Activated CD4-positive, alpha-beta T cell treated with anti-CD3 and anti-CD28 coated beads, Interleukin-2, amount 10 ng/mL, durations not matched to agents 24 days and 14 days (primary cell): ENCODE measurements at regions not wholly inside any gene's neighbourhood (a gene's known extent, or its start where the extent isn't known, plus 50 kb on each side); places are given as distances from the start of the nearest gene placed in this dataset.

Experiments
- DNase-seq: peaks from one replicate; pipeline ENCODE4 v3.0.0; 2022
- H3K27ac Mint-ChIP-seq: one replicate; pipeline ENCODE4 v1.8.0; 2022; ENCODE audit warnings: mild to moderate bottlenecking, mixed read lengths
- H3K27me3 Mint-ChIP-seq: one replicate; pipeline ENCODE4 v1.8.0; 2022; ENCODE audit warnings: mixed read lengths
- H3K36me3 Mint-ChIP-seq: one replicate; pipeline ENCODE4 v1.8.0; 2022; ENCODE audit warnings: low read depth, mild to moderate bottlenecking, mixed read lengths
- H3K4me1 Mint-ChIP-seq: one replicate; pipeline ENCODE4 v1.8.0; 2021; ENCODE audit warnings: mixed read lengths
- H3K4me3 Mint-ChIP-seq: one replicate; pipeline ENCODE4 v1.8.0; 2022; ENCODE audit warnings: mild to moderate bottlenecking, moderate library complexity, mixed read lengths
- H3K9me3 Mint-ChIP-seq: one replicate; pipeline ENCODE4 v1.8.0; 2021; ENCODE audit warnings: mixed read lengths
- intact Hi-C: fragments of 100-400 bp; cut with micrococcal nuclease; formaldehyde crosslinking; loops from one replicate; pipeline ENCODE4 v1.15.1; 2023

DNA sequence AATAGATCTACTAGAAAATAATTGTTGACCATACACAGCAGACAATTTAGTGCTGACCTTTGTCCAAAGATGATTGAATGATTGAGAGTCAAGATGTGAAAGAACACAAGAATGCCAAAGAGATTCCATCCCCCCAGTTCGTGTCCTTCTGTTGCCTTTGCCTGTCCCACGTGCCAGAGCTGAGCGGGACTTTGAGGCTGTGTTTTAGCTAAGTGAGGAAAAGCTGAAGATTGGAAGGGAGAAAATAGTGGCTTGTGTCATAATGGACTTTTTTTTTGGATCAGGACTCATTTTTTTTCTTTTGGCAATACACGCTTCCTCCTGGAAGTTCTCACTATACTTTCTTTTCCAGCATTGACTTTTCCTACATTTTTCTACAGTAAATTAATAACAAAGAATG, 206.6 kb upstream of the MDFIC2 start:
- DNase-seq, result no peak
- Mint-ChIP-seq H3K9me3 (no peaks in the 10 kb centered on the region), H3K4me3 (no peak overlapping the region), H3K4me1 (no peaks in the 10 kb centered on the region), H3K27me3 (peaks cover 7% of the 10 kb centered on the region), H3K36me3 (no peaks in the 10 kb centered on the region), H3K27ac (no peak overlapping the region)
- intact Hi-C loops, result no loop called here

DNA sequence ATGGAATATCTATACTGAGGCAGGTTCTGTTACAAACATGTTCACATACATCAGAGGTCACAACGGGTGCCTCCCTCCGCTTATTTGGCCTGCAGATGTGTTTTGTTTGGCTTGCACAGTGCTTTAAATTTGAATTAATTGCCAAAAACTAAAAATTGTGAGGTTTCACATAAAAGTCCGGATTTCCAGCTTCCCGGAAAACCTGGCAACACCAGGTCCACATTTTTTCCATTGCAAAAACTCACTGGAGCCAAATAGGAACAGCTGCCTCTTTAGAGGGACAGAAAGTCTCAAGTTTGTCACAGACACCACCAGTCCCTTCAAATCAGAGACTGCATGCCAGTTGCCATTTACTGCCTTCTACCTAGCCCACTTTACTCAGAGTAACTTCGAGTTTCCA, 205.9 kb upstream of the MDFIC2 start:
- Mint-ChIP-seq H3K27me3 (peaks cover 7% of the 10 kb centered on the region), H3K36me3 (no peaks in the 10 kb centered on the region), H3K4me1 (no peaks in the 10 kb centered on the region), H3K27ac (no peak overlapping the region), H3K9me3 (no peaks in the 10 kb centered on the region), H3K4me3 (no peak overlapping the region)
- DNase-seq, result no peak
- intact Hi-C loops, result no loop called here

DNA sequence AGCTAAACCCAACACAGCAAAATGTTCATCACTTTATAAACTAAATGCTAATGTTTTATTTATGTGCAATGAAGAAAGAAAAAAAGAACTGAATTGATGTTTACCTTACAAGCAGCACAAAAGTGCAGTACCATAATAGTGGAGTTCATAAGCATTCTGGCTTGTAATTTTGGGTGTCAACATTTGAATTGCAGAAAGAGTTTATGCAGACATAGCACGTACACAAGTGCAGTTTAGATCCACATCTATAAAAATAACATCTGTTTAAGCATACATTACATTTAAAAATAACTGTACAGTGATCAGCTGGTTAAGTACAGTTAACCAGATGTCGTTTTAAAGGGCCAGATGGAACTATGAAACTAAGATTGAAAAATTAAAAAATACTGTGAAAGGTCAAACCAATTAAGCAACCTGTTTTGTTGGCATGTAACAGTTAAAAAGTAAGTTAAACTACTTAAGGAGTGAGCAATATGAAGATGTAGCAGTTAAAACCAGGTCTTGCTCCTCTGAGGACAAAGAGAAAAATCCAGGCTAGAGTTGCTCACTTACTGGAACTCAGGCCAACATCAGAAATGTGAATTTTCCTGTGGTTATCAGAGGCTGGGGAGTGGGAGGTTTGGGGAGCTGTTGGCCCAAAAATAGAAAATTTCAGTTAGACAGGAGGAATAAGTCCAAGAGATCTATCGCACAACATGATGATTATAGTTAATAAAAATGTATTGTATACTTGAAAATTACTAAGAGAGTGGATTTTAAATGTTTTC, 204.9 kb upstream of the MDFIC2 start:
- no peaks in the 10 kb centered on the region for H3K9me3 Mint-ChIP-seq
- intact Hi-C loops, result no loop called here

DNA sequence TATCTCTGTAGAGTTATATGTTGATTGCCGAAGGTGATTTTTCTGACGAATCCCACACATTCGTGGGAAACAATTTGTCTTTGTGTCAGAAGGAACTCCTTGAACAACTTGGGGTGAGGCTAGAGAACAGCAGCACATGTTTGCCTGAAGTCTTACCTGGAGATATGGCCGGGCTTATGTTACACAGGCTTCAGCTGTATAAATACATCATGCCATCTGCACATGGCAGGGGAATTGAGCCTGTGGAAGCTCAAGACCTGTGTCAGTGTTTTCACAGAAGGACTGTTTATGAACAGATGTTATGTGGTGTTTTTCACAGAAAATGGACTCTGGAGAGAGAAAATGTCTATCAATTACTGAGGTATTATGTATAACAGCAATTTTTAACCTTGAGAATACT, 203.6 kb upstream of the MDFIC2 start:
- H3K27ac Mint-ChIP-seq, result no peak overlapping the region
- no peak for DNase-seq
- peaks cover 8% of the 10 kb centered on the region for H3K27me3 Mint-ChIP-seq
- no peaks in the 10 kb centered on the region for H3K9me3 Mint-ChIP-seq
- no peak overlapping the region for H3K4me3 Mint-ChIP-seq
- H3K4me1 Mint-ChIP-seq, result no peaks in the 10 kb centered on the region
- no peaks in the 10 kb centered on the region for H3K36me3 Mint-ChIP-seq
- intact Hi-C loops, result no loop called here

More for the DNA sequence above, 204.9 kb upstream of the MDFIC2 start:
- no peaks in the 10 kb centered on the region for H3K36me3 Mint-ChIP-seq
- H3K4me3 Mint-ChIP-seq, result no peak overlapping the region
- no peak overlapping the region for H3K27ac Mint-ChIP-seq
- no peak for DNase-seq
- H3K4me1 Mint-ChIP-seq, result no peaks in the 10 kb centered on the region
- H3K27me3 Mint-ChIP-seq, result peaks cover 8% of the 10 kb centered on the region

DNA sequence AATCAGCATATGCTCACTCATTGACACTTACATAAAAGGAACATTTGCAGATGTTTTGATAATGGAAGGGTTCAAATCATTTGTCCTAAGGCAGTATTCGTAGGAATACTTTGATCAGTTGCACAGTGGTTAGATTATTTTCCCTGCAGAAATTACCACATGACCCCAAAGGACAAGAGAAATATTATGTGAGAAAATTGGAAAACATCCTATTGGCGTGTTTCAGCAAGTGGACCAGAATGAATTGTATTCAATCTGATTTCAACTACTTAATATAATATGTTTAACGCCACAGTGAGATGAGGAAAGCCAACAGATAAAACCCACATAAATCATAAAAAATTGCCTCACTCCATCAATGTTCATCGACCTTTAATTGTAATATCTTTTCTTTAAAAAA, 195.0 kb upstream of the MDFIC2 start:
- no peak for DNase-seq
- no peaks in the 10 kb centered on the region for H3K4me1 Mint-ChIP-seq
- intact Hi-C loops, result no loop called here
- H3K27ac Mint-ChIP-seq, result no peak overlapping the region
- H3K9me3 Mint-ChIP-seq, result no peaks in the 10 kb centered on the region
- no peak overlapping the region for H3K4me3 Mint-ChIP-seq
- H3K36me3 Mint-ChIP-seq, result no peaks in the 10 kb centered on the region
- H3K27me3 Mint-ChIP-seq, result no peaks in the 10 kb centered on the region

DNA sequence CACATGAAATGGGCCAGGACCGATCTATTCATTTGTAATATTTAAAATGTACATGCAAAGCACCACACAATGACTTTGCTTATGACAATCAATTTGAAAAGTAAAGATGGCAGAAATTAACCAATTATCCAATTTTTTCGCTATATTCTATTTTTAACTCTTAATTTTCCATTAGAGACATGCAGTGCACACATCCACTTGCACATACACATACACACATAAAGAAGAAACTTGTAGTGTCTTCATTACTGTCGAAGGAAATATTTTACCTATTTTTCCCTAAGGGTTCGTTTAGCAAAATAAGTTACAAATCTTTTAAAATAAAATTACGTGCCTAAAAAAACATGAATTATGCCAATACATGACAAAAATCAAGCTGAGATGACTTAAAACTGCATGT, 194.3 kb upstream of the MDFIC2 start:
- no peaks in the 10 kb centered on the region for H3K4me1 Mint-ChIP-seq
- H3K27ac Mint-ChIP-seq, result no peak overlapping the region
- no peak overlapping the region for H3K4me3 Mint-ChIP-seq
- H3K9me3 Mint-ChIP-seq, result no peaks in the 10 kb centered on the region
- no peaks in the 10 kb centered on the region for H3K36me3 Mint-ChIP-seq
- intact Hi-C loops, result no loop called here
- no peaks in the 10 kb centered on the region for H3K27me3 Mint-ChIP-seq
- no peak for DNase-seq

DNA sequence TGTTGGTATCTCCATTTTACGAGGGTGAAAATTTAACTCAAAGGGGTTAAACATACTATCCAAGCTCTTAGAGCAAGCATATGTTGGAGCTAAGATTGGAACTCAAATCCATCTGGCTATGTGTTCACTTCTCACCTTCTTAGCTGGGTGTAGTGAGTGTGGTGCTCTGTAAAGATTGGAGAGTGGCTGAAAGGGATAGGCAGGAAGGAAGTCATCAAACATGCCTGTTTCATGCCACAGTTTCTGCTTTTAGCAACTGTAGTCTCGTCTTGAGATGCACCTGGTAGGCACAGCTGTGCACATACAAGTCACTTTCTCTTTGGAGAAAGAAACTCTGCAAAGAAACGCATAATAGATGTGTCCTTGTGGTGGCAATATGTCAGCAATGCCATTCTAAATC, 189.1 kb upstream of the MDFIC2 start:
- DNase-seq, result no peak
- intact Hi-C loops, result no loop called here
- Mint-ChIP-seq H3K9me3 (no peaks in the 10 kb centered on the region), H3K4me3 (no peak overlapping the region), H3K36me3 (no peaks in the 10 kb centered on the region), H3K27ac (no peak overlapping the region), H3K27me3 (peaks cover 2% of the 10 kb centered on the region), H3K4me1 (no peaks in the 10 kb centered on the region)

DNA sequence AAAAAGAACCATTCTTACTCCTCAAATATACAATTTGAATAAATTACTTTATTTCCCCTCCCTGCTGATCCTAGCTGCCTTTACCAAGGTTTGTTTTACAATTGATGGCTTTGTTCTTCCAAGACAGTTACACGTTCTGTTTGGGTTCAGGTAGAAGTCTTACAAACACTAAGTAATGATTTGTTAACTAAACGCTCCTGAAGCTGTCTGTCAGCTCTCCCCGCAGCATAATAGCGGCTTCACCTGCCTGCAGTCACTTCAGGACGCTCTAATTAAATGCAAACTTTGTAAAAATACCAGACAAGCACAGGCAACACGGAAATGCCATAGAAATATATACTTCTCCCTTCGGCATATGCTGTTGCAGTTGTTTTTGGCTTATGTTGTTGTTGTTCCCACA, 176.4 kb upstream of the MDFIC2 start:
- H3K36me3 Mint-ChIP-seq, result no peaks in the 10 kb centered on the region

DNA sequence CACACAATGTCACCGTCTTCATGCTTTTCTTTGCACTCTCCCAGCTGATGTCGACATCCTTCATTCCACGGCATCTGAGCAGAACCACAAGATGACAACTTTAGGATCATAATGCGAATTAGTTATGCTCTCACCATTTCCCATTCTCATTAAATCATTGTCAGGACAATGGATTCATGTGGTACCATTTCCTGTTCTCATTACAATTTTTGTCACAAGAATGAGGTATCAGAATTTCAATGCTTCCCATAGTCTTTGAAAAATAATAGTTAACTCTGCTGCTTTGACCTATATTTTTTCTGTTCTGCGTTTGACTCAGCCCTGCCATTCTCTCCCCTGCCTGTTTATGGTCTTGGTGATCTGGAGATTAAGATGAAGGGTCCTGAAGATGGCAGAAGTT, 175.7 kb upstream of the MDFIC2 start:
- Mint-ChIP-seq H3K4me3 (no peak overlapping the region), H3K4me1 (no peaks in the 10 kb centered on the region), H3K27me3 (peaks cover 2% of the 10 kb centered on the region), H3K9me3 (no peaks in the 10 kb centered on the region), H3K27ac (no peak overlapping the region), H3K36me3 (no peaks in the 10 kb centered on the region)
- no peak for DNase-seq
- intact Hi-C loops, result no loop called here

More for the DNA sequence above, 176.4 kb upstream of the MDFIC2 start:
- Mint-ChIP-seq H3K9me3 (no peaks in the 10 kb centered on the region), H3K4me3 (no peak overlapping the region), H3K27ac (no peak overlapping the region), H3K4me1 (no peaks in the 10 kb centered on the region), H3K27me3 (peaks cover 2% of the 10 kb centered on the region)
- no peak for DNase-seq
- intact Hi-C loops, result no loop called here

DNA sequence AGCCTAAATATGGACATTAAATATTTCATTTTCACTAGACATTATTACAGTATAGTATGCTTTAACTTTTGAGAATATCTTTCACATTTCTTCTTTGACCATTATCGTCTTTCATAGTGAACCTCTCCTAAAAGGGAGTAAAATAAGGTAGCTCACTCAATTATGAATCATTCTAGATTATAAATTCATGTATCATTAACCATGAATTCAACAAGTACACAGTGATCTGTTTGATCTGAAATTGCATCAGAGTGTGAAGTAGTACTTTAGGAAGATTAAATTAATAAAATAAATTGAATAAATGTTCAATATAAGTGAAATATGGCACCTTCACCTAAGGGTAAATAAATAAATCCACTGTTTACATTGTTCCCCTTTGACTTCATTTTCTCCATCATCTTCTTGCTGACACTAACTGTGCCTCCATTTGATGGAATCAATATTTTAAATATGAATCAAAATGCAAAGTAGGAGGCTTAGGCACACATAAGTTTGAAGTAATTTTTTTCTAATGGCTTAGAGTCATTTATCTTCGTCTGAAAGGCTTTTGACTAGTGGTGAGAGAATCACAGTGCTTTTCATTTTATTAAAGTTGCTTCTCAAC, 174.1 kb upstream of the MDFIC2 start:
- H3K4me3 Mint-ChIP-seq, result no peak overlapping the region
- H3K4me1 Mint-ChIP-seq, result no peaks in the 10 kb centered on the region
- H3K27ac Mint-ChIP-seq, result no peak overlapping the region
- no peak for DNase-seq
- no peaks in the 10 kb centered on the region for H3K9me3 Mint-ChIP-seq
- H3K36me3 Mint-ChIP-seq, result no peaks in the 10 kb centered on the region
- intact Hi-C loops, result no loop called here
- H3K27me3 Mint-ChIP-seq, result peaks cover 4% of the 10 kb centered on the region

DNA sequence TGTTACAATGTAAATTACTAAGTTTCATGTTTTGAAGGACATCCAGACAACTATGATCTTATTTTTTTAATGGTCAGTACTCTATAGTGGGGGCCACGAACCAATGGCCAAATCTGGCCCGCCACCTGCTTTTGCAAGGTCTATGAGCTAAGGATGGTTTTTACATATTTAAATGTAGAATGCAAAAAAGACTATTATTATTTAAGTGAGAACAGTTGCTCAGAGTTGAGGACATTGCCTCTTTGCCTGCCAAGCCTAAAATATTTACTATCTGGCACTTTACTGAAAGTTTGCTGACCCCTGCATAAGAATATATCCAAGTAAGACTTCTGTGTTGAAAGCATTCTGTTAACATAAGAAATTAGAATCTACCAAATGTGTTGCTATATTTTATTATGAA, 163.7 kb upstream of the MDFIC2 start:
- no peaks in the 10 kb centered on the region for H3K36me3 Mint-ChIP-seq

DNA sequence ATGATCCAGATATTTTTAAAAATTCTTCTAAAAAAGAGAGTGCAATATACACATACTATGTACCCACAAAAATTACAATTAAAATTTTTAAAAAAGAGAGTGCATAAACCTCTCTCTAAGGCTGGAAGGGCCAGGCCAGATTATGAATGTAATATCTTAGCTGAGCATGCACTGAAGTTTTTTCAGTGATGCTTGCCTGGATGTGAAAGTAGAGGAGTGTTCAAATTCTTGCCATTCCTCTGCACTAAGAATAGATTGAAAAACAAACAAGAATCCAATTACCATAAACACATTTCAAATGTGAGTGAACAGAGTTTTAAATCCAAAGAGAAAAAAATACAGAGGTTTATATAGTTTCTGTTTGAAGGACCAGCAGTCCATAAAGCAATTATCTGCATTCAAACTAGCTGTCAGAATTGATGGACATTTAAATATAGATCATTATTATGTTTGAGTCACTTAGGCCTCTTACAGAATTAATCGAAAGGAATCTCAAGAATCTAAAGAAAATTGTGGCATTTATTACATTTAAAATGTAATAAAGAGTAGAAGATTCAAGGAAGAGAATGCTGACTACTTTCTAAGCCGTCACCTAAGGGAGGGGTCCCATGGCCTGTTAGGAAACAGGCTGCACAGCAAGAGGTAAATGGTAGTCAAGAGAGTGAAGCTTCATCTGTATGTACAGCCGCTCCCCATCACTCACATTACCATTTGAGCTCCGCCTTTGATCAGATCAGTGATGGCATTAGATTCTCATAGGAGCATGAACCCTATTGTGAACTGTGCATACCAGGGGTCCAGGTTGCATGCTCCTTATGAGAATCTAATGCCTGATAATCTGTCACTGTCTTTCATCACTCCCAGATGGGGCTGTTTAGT, 159.3 kb upstream of the MDFIC2 start:
- Mint-ChIP-seq H3K4me1 (no peaks in the 10 kb centered on the region), H3K9me3 (no peaks in the 10 kb centered on the region), H3K36me3 (no peaks in the 10 kb centered on the region), H3K4me3 (no peak overlapping the region), H3K27me3 (no peaks in the 10 kb centered on the region), H3K27ac (no peak overlapping the region)
- intact Hi-C loops, result no loop called here
- DNase-seq, result no peak

More for the DNA sequence above, 163.7 kb upstream of the MDFIC2 start:
- Mint-ChIP-seq H3K27ac (no peak overlapping the region), H3K4me1 (no peaks in the 10 kb centered on the region), H3K27me3 (no peaks in the 10 kb centered on the region), H3K4me3 (no peak overlapping the region), H3K9me3 (no peaks in the 10 kb centered on the region)
- DNase-seq, result no peak
- intact Hi-C loops, result no loop called here

DNA sequence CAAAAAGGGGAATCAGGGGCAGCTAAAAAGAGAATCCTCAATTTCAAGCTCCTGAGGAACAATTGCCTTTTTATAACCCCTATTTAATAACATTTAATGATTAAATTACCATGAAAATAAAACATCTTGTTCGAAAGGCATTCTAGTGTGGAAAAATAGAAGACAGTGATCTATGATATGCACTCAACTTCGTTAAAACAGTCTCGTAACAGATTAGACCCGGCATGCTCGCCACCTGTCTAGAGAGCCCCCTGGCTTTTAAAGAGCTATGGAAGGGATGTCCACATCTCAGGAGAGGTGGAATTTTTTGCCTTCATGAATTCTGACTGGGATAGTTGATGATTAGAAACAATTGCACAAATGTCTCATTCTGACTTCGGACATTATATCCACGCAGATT, 153.7 kb upstream of the MDFIC2 start:
- intact Hi-C loops, result no loop called here
- no peaks in the 10 kb centered on the region for H3K27me3 Mint-ChIP-seq
- H3K36me3 Mint-ChIP-seq, result no peaks in the 10 kb centered on the region
- H3K27ac Mint-ChIP-seq, result no peak overlapping the region
- no peaks in the 10 kb centered on the region for H3K9me3 Mint-ChIP-seq
- no peaks in the 10 kb centered on the region for H3K4me1 Mint-ChIP-seq
- DNase-seq, result no peak
- no peak overlapping the region for H3K4me3 Mint-ChIP-seq

DNA sequence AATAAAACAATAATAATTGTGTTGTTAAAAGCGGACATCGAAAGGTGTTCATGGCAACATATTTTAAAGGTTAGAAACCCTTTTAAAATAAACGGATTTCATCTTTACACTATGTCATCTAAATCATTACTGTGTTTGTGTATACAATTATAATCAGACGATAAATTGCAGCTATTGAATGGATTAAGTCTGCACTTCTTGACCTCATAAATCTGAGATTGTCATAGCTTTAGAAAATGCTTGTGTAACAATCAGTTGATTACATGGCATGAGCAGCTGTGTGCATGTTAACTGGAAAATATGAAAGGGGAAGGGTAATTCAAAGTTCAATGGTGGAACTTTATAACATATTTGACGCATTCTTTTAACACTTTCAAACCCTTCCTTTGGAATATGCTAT, 152.4 kb upstream of the MDFIC2 start:
- Mint-ChIP-seq H3K9me3 (no peaks in the 10 kb centered on the region), H3K36me3 (no peaks in the 10 kb centered on the region), H3K4me3 (no peak overlapping the region), H3K4me1 (no peaks in the 10 kb centered on the region), H3K27ac (no peak overlapping the region), H3K27me3 (no peaks in the 10 kb centered on the region)
- no peak for DNase-seq
- intact Hi-C loops, result no loop called here
